ENCODE measurements at regions not wholly inside any gene's neighbourhood (a gene's known extent, or its start where the extent isn't known, plus 50 kb on each side); places are given as distances from the start of the nearest gene placed in this dataset.
A peak's percentile ranks its signal among the peaks of the same experiment; 100 is the strongest.

DNA sequence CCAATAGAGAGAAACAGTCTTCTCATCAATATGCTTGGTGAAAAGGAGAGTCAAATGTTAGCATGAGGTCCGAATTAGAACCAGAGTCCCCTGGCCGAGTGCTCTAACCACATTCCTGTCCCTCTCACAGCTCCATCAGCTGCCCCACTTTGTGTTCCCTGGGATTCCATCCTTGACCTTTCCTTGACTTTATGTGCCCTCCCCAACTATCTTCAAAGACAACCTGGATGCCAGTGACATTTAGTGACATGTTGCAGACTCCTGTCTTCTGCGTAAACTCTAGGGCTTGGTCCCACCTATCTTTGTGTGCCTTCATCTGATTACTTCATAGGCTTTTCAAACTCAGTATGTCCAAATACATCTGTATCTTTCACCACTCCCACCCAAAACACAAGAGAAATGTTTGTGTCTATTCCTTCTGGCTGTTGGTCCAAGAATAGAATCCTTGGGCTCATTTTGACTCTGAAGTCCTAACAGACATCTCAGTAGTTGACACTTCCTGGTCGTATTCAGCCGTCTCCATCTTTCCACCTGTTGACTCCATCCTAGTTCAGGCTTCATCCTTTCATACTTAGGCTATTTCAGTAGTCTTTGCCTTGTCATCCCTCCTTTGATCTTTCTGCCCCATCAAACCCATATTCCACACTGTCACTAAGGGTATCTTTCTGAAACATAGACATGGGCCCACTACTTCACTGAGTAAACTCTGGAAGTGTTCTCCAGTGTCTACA, 101.4 kb upstream of the CD180 start:
- Mint-ChIP-seq H3K4me1 (ENCODE audit: low read depth, unreplicated experiment) (peaks cover 32% of the 10 kb centered on the region), H3K27ac (ENCODE audit: unreplicated experiment) (no peak overlapping the region)
- no peak for FAIRE-seq

DNA sequence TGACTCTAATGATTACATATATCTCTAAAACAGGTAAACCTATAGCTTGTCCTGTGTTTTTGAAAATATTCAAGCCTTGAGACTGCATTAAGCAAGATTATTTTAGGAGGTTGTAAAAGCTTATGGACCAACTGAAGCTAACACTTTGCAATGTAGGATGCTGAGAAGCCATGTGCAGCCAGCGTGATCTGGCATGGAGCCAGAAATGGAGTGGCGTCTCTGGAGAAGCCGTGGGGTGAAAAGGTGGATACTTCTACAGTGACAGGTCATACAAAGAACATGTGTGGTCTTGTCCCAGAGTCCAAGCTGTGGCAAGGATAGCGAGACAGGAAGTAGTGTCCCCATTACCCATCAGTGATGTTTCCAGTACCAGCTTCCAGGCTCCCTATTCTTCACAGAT, 100.8 kb upstream of the CD180 start:
- Histone ChIP-seq H3K9ac (ENCODE audit: low read length) (no peak overlapping the region), H3K4me3 (ENCODE audit: insufficient read depth, low read depth, low read length) (no peak overlapping the region), H3K27ac (ENCODE audit: low read depth, low read length) (no peak overlapping the region), H4K20me1 (ENCODE audit: insufficient read depth, low read length) (no peaks in the 10 kb centered on the region), H3K4me1 (ENCODE audit: insufficient read depth, low read length) (peaks cover 10% of the 10 kb centered on the region), H2AFZ (ENCODE audit: low read depth, low read length) (no peak overlapping the region), H3K9me3 (ENCODE audit: insufficient read depth, low read depth, low read length) (no peaks in the 10 kb centered on the region), H3K36me3 (ENCODE audit: insufficient read depth, low read length) (no peaks in the 10 kb centered on the region), H3K27me3 (ENCODE audit: insufficient read depth, low read length) (no peaks in the 10 kb centered on the region), H3K4me2 (ENCODE audit: low read length) (no peak overlapping the region), H3K79me2 (ENCODE audit: insufficient read depth, low read length) (no peaks in the 10 kb centered on the region)
- DNase-seq (ENCODE audit: low read depth) (no peak), FAIRE-seq (no peak)
- TF ChIP-seq EZH2 (IDR thresholded peaks at IDR 0.05; ENCODE audit: insufficient read depth, low read length), result no peak
- TF ChIP-seq, protein P1, sequence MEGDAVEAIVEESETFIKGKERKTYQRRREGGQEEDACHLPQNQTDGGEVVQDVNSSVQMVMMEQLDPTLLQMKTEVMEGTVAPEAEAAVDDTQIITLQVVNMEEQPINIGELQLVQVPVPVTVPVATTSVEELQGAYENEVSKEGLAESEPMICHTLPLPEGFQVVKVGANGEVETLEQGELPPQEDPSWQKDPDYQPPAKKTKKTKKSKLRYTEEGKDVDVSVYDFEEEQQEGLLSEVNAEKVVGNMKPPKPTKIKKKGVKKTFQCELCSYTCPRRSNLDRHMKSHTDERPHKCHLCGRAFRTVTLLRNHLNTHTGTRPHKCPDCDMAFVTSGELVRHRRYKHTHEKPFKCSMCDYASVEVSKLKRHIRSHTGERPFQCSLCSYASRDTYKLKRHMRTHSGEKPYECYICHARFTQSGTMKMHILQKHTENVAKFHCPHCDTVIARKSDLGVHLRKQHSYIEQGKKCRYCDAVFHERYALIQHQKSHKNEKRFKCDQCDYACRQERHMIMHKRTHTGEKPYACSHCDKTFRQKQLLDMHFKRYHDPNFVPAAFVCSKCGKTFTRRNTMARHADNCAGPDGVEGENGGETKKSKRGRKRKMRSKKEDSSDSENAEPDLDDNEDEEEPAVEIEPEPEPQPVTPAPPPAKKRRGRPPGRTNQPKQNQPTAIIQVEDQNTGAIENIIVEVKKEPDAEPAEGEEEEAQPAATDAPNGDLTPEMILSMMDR (IDR thresholded peaks at IDR 0.05; ENCODE audit: insufficient read depth, low read depth, low read length), result no peak
- Mint-ChIP-seq H3K4me1 (ENCODE audit: low read depth, unreplicated experiment) (peaks cover 32% of the 10 kb centered on the region), H3K4me3 (ENCODE audit: unreplicated experiment) (no peak overlapping the region), H3K27me3 (ENCODE audit: low read depth, unreplicated experiment) (no peaks in the 10 kb centered on the region), H3K27ac (ENCODE audit: unreplicated experiment) (no peak overlapping the region), H3K36me3 (ENCODE audit: low read depth, unreplicated experiment) (no peaks in the 10 kb centered on the region), H3K9me3 (ENCODE audit: unreplicated experiment) (peaks cover 4% of the 10 kb centered on the region)

More for the DNA sequence above, 101.4 kb upstream of the CD180 start:
- no peak overlapping the region for H3K27ac ChIP-seq (ENCODE audit: low read depth, low read length)
- H4K20me1 ChIP-seq (ENCODE audit: insufficient read depth, low read length), result no peaks in the 10 kb centered on the region
- no peaks in the 10 kb centered on the region for H3K36me3 ChIP-seq (ENCODE audit: insufficient read depth, low read length)
- no peaks in the 10 kb centered on the region for H3K79me2 ChIP-seq (ENCODE audit: insufficient read depth, low read length)
- H3K9me3 Mint-ChIP-seq (ENCODE audit: unreplicated experiment), result peaks cover 4% of the 10 kb centered on the region
- H3K4me1 ChIP-seq (ENCODE audit: insufficient read depth, low read length), result peaks cover 11% of the 10 kb centered on the region
- H3K27me3 Mint-ChIP-seq (ENCODE audit: low read depth, unreplicated experiment), result no peaks in the 10 kb centered on the region
- H3K4me3 ChIP-seq (ENCODE audit: insufficient read depth, low read depth, low read length), result no peak overlapping the region
- H3K9ac ChIP-seq (ENCODE audit: low read length), result no peak overlapping the region
- no peaks in the 10 kb centered on the region for H3K27me3 ChIP-seq (ENCODE audit: insufficient read depth, low read length)
- H2AFZ ChIP-seq (ENCODE audit: low read depth, low read length), result no peak overlapping the region
- no peak overlapping the region for H3K4me3 Mint-ChIP-seq (ENCODE audit: unreplicated experiment)
- H3K9me3 ChIP-seq (ENCODE audit: insufficient read depth, low read depth, low read length), result no peaks in the 10 kb centered on the region
- TF ChIP-seq, protein P1 (IDR thresholded peaks at IDR 0.05; ENCODE audit: insufficient read depth, low read depth, low read length), result no peak
- TF ChIP-seq EZH2 (IDR thresholded peaks at IDR 0.05; ENCODE audit: insufficient read depth, low read length), result no peak
- DNase-seq (ENCODE audit: low read depth), result no peak
- peaks cover 1% of the 10 kb centered on the region for H3K36me3 Mint-ChIP-seq (ENCODE audit: low read depth, unreplicated experiment)
- no peak overlapping the region for H3K4me2 ChIP-seq (ENCODE audit: low read length)

DNA sequence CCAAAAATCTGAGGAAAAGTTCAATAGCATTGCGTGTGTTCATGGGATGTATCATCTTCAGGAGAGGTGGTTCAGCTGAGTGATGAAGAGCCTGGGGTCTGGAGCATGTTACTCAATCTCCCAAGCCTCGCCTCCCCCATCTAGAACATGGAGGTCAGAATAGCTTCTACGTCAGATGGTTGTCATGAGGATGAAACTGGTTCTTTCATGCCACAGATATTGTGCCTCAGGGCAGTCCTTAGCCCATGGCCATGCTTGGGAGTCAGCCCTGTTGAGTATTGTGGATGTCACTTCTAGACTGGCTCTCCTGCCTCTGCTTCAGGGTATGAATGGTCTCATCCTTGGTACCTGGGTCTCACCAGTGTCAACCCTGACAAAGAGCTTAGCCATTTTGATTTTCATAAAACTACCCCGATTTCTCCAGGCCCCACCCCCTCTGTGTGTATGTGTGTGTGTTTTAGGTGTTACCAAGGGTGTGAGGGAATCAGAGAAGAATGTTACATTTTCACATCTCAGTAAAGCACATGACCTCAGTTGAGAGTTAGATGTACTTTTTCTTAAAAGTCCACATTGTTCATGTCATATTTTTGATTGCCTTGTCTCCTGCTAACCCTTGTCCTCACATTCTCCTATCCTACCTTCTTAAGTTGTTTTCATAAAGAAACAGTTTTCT, 97.8 kb upstream of the CD180 start:
- H3K27me3 Mint-ChIP-seq (ENCODE audit: low read depth, unreplicated experiment), result no peaks in the 10 kb centered on the region
- FAIRE-seq, result no peak
- TF ChIP-seq EZH2 (IDR thresholded peaks at IDR 0.05; ENCODE audit: insufficient read depth, low read length), result no peak
- TF ChIP-seq, protein P1 (IDR thresholded peaks at IDR 0.05; ENCODE audit: insufficient read depth, low read depth, low read length), result no peak

More for the DNA sequence above, 97.8 kb upstream of the CD180 start:
- H3K4me1 Mint-ChIP-seq (ENCODE audit: low read depth, unreplicated experiment), result peaks cover 9% of the 10 kb centered on the region
- peak overlapping the region; percentile 59 for H3K27ac Mint-ChIP-seq (ENCODE audit: unreplicated experiment)
- H2AFZ ChIP-seq (ENCODE audit: low read depth, low read length), result no peak overlapping the region
- no peak overlapping the region for H3K27ac ChIP-seq (ENCODE audit: low read depth, low read length)
- H4K20me1 ChIP-seq (ENCODE audit: insufficient read depth, low read length), result no peaks in the 10 kb centered on the region
- H3K27me3 ChIP-seq (ENCODE audit: insufficient read depth, low read length), result no peaks in the 10 kb centered on the region
- no peak overlapping the region for H3K9ac ChIP-seq (ENCODE audit: low read length)
- H3K9me3 Mint-ChIP-seq (ENCODE audit: unreplicated experiment), result peaks cover 4% of the 10 kb centered on the region
- H3K4me2 ChIP-seq (ENCODE audit: low read length), result no peak overlapping the region
- no peaks in the 10 kb centered on the region for H3K36me3 ChIP-seq (ENCODE audit: insufficient read depth, low read length)
- H3K4me3 ChIP-seq (ENCODE audit: insufficient read depth, low read depth, low read length), result no peak overlapping the region
- DNase-seq (ENCODE audit: low read depth), result no peak
- no peak overlapping the region for H3K4me3 Mint-ChIP-seq (ENCODE audit: unreplicated experiment)
- H3K9me3 ChIP-seq (ENCODE audit: insufficient read depth, low read depth, low read length), result no peaks in the 10 kb centered on the region
- no peaks in the 10 kb centered on the region for H3K79me2 ChIP-seq (ENCODE audit: insufficient read depth, low read length)
- H3K4me1 ChIP-seq (ENCODE audit: insufficient read depth, low read length), result no peaks in the 10 kb centered on the region
- H3K36me3 Mint-ChIP-seq (ENCODE audit: low read depth, unreplicated experiment), result no peaks in the 10 kb centered on the region

Data from astrocyte (in vitro differentiated cells and primary cell).